Panc1 (cell line): ENCODE measurements at regions not wholly inside any gene's neighbourhood (a gene's known extent, or its start where the extent isn't known, plus 50 kb on each side); places are given as distances from the start of the nearest gene placed in this dataset.

Experiments
- ATAC-seq: fragments of 200-7000 bp; cut with Tn5 transposase; 2 replicates; pipeline ENCODE4 v1.9.1; 2020; ENCODE audit warnings: mild to moderate bottlenecking, moderate library complexity
- BruUV-seq: library from RNA; stranded (reverse); fragments of 400-500 nt; replicated peaks from 2 replicates; lab custom pipeline; 2021; lab: Mats Ljungman, UMichigan
- CTCF ChIA-PET: fragments of 300-600 bp; sonication (Branson Sonifier 250); formaldehyde crosslinking; loops from one replicate; lab custom pipeline; 2022; ENCODE audit warnings: antibody characterized with exemption; lab: Charles Lee
- POLR2A ChIA-PET: fragments of 300-600 bp; sonication (Branson Sonifier 250); formaldehyde crosslinking; loops from one replicate; lab custom pipeline; 2022; ENCODE audit warnings: antibody characterized with exemption; lab: Charles Lee
- DNase-seq: peaks from one replicate; pipeline ENCODE4 v3.0.0-alpha.2; 2010; ENCODE audit warnings: low read depth, low spot score
- H3K27ac ChIP-seq: 2 replicates; pipeline ENCODE4 v1.5.1; 2011; ENCODE audit warnings: mild to moderate bottlenecking, low read length, inconsistent platforms
- H3K27me3 ChIP-seq: fragments of 200-500 bp; sonication (Bioruptor generic); 2 replicates; pipeline ENCODE4 v1.6.0; 2014; ENCODE audit warnings: low read length, inconsistent platforms; ENCODE audit not compliant: control insufficient read depth, insufficient read depth
- H3K36me3 ChIP-seq: fragments of 200-500 bp; sonication (Bioruptor generic); 2 replicates; pipeline ENCODE4 v1.5.1; 2014; ENCODE audit warnings: inconsistent platforms, mild to moderate bottlenecking, low read length, moderate library complexity; ENCODE audit not compliant: control insufficient read depth, insufficient read depth
- H3K4me1 ChIP-seq: 2 replicates; pipeline ENCODE4 v1.5.1; 2011; ENCODE audit warnings: inconsistent platforms, mild to moderate bottlenecking, low read length, moderate library complexity; ENCODE audit not compliant: control insufficient read depth, insufficient read depth
- H3K4me3 ChIP-seq, 2 experiments: 2 replicates each; pipeline ENCODE4 v1.5.1; 2011 to 2012; ENCODE audit warnings: low read depth in 2 of 2, low read length in 2 of 2, mild to moderate bottlenecking in 2 of 2, inconsistent platforms in 1 of 2, moderate library complexity in 1 of 2
- H3K9me3 ChIP-seq: fragments of 200-500 bp; sonication (Bioruptor generic); 2 replicates; pipeline ENCODE4 v1.5.1; 2014; ENCODE audit warnings: low read depth, mild to moderate bottlenecking, inconsistent platforms, low read length, moderate library complexity; ENCODE audit not compliant: control insufficient read depth, insufficient read depth
- POLR2AphosphoS5 ChIP-seq: IDR thresholded peaks from 2 replicates; pipeline ENCODE4 v1.6.1; 2012; ENCODE audit warnings: mild to moderate bottlenecking, low read depth, low read length, moderate library complexity
- SIN3A ChIP-seq: IDR thresholded peaks from 2 replicates; pipeline ENCODE4 v1.6.1; 2012; ENCODE audit warnings: low read depth, mild to moderate bottlenecking, low read length, moderate library complexity, borderline replicate concordance; ENCODE audit not compliant: insufficient read depth
- TCF7L2 ChIP-seq: IDR thresholded peaks from 2 replicates; pipeline ENCODE4 v1.6.1; 2011; ENCODE audit warnings: mild to moderate bottlenecking, low read depth, low read length, inconsistent platforms
- in situ Hi-C: cut with HindIII; loops from 2 replicates; pipeline ENCODE4 v1.10.0; 2016; ENCODE audit warnings: low sequenced_read_pairs, low pct_unique_long_range_greater_than_20kb
- intact Hi-C: fragments of 100-400 bp; cut with micrococcal nuclease; formaldehyde crosslinking; loops from one replicate; pipeline ENCODE4 v1.10.0; 2022; ENCODE audit not compliant: unreplicated experiment
- TF ChIP-seq, protein P1 (sequence below), 2 experiments: IDR thresholded peaks; 2 replicates each; pipeline ENCODE4 v1.6.1; 2011 to 2012; ENCODE audit warnings: low read depth in 2 of 2, control low read depth in 1 of 2, low read length in 1 of 2, mild to moderate bottlenecking in 1 of 2, moderate library complexity in 1 of 2; ENCODE audit not compliant: insufficient read depth in 1 of 2
- TF ChIP-seq, protein P2 (sequence below): fragments of 450-650 bp; IDR thresholded peaks from 2 replicates; pipeline ENCODE4 v1.5.1; 2017; ENCODE audit warnings: mild to moderate bottlenecking

- Histone ChIP-seq H3K27me3 (no peaks in the 10 kb centered on the region), H3K27ac (no peak overlapping the region), H3K4me1 (no peaks in the 10 kb centered on the region), H3K36me3 (no peaks in the 10 kb centered on the region), H3K9me3 (no peaks in the 10 kb centered on the region), H3K4me3 (no peak overlapping the region)
- CTCF ChIA-PET = interaction anchor here (0.6 kb wide), 1 partner anchor 659 kb away, joined by 5 read pairs; no protein-coding TSS in a partner anchor
- BruUV-seq = no TSS peak
- POLR2A ChIA-PET = no interaction called here
- TF ChIP-seq SIN3A (no peak), POLR2AphosphoS5 (no peak), TCF7L2 (no peak)
- TF ChIP-seq, protein P1, sequence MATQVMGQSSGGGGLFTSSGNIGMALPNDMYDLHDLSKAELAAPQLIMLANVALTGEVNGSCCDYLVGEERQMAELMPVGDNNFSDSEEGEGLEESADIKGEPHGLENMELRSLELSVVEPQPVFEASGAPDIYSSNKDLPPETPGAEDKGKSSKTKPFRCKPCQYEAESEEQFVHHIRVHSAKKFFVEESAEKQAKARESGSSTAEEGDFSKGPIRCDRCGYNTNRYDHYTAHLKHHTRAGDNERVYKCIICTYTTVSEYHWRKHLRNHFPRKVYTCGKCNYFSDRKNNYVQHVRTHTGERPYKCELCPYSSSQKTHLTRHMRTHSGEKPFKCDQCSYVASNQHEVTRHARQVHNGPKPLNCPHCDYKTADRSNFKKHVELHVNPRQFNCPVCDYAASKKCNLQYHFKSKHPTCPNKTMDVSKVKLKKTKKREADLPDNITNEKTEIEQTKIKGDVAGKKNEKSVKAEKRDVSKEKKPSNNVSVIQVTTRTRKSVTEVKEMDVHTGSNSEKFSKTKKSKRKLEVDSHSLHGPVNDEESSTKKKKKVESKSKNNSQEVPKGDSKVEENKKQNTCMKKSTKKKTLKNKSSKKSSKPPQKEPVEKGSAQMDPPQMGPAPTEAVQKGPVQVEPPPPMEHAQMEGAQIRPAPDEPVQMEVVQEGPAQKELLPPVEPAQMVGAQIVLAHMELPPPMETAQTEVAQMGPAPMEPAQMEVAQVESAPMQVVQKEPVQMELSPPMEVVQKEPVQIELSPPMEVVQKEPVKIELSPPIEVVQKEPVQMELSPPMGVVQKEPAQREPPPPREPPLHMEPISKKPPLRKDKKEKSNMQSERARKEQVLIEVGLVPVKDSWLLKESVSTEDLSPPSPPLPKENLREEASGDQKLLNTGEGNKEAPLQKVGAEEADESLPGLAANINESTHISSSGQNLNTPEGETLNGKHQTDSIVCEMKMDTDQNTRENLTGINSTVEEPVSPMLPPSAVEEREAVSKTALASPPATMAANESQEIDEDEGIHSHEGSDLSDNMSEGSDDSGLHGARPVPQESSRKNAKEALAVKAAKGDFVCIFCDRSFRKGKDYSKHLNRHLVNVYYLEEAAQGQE (IDR thresholded peaks at IDR 0.05; ENCODE audit: insufficient read depth in 1 of 2, low read depth in 2 of 2, low read length in 1 of 2) = no peak
- TF ChIP-seq, protein P2, sequence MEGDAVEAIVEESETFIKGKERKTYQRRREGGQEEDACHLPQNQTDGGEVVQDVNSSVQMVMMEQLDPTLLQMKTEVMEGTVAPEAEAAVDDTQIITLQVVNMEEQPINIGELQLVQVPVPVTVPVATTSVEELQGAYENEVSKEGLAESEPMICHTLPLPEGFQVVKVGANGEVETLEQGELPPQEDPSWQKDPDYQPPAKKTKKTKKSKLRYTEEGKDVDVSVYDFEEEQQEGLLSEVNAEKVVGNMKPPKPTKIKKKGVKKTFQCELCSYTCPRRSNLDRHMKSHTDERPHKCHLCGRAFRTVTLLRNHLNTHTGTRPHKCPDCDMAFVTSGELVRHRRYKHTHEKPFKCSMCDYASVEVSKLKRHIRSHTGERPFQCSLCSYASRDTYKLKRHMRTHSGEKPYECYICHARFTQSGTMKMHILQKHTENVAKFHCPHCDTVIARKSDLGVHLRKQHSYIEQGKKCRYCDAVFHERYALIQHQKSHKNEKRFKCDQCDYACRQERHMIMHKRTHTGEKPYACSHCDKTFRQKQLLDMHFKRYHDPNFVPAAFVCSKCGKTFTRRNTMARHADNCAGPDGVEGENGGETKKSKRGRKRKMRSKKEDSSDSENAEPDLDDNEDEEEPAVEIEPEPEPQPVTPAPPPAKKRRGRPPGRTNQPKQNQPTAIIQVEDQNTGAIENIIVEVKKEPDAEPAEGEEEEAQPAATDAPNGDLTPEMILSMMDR = no peak
- DNase-seq (no peak), ATAC-seq (no peak)
- in situ Hi-C loops (no loop called here), intact Hi-C loops (no loop called here)
Observed at GRCh38 chr6:74768738-74769137, 437.1 kb downstream of the COL12A1 start.

GRCh38 chr6:74768120-74768519 lies 437.7 kb downstream of the COL12A1 start:
- ATAC-seq = no peak

More at GRCh38 chr6:74768120-74768519, 437.7 kb downstream of the COL12A1 start:
- ChIA-PET CTCF (no interaction called here), POLR2A (no interaction called here)
- intact Hi-C loops (no loop called here), in situ Hi-C loops (no loop called here)
- H3K36me3 ChIP-seq = no peaks in the 10 kb centered on the region
- H3K9me3 ChIP-seq = no peaks in the 10 kb centered on the region
- no peak for DNase-seq
- no peaks in the 10 kb centered on the region for H3K4me1 ChIP-seq
- no peaks in the 10 kb centered on the region for H3K27me3 ChIP-seq
- BruUV-seq = no TSS peak
- TF ChIP-seq SIN3A = no peak
- TF ChIP-seq, protein P2 = no peak
- TF ChIP-seq POLR2AphosphoS5 = no peak
- TF ChIP-seq, protein P1 (IDR thresholded peaks at IDR 0.05; ENCODE audit: insufficient read depth in 1 of 2, low read depth in 2 of 2, low read length in 1 of 2) = no peak
- no peak for TF ChIP-seq TCF7L2
- no peak overlapping the region for H3K4me3 ChIP-seq
- no peak overlapping the region for H3K27ac ChIP-seq
